Rectal smooth muscle tissue (tissue), 1 donor: ENCODE measurements at regions not wholly inside any gene's neighbourhood (a gene's known extent, or its start where the extent isn't known, plus 50 kb on each side); places are given as distances from the start of the nearest gene placed in this dataset.

Experiments used
- H3K27ac ChIP-seq: one replicate; pipeline ENCODE4 v1.7.0; 2013; ENCODE audit warnings: low read depth, low read length, inconsistent platforms
- H3K27me3 ChIP-seq: one replicate; pipeline ENCODE4 v1.7.0; 2013; ENCODE audit warnings: low read length; ENCODE audit not compliant: control insufficient read depth, insufficient read depth
- H3K36me3 ChIP-seq: one replicate; pipeline ENCODE4 v1.7.0; 2013; ENCODE audit warnings: low read length; ENCODE audit not compliant: control insufficient read depth, insufficient read depth
- H3K4me1 ChIP-seq: one replicate; pipeline ENCODE4 v1.7.0; 2013; ENCODE audit warnings: low read length; ENCODE audit not compliant: control insufficient read depth, insufficient read depth
- H3K4me3 ChIP-seq: one replicate; pipeline ENCODE4 v1.7.0; 2013; ENCODE audit warnings: low read length
- H3K9ac ChIP-seq: one replicate; pipeline ENCODE4 v1.7.0; 2013; ENCODE audit warnings: low read length

- no peak overlapping the region for H3K4me3 ChIP-seq
- no peaks in the 10 kb centered on the region for H3K36me3 ChIP-seq
- no peak overlapping the region for H3K9ac ChIP-seq
- no peak overlapping the region for H3K27ac ChIP-seq
- H3K4me1 ChIP-seq: peaks cover 13% of the 10 kb centered on the region
- no peaks in the 10 kb centered on the region for H3K27me3 ChIP-seq
Measured at GRCh38 chr6:22083119-22083518, 213.7 kb downstream of the PRL start.

- Histone ChIP-seq H3K4me3 (no peak overlapping the region), H3K4me1 (no peaks in the 10 kb centered on the region), H3K27me3 (no peaks in the 10 kb centered on the region), H3K27ac (no peak overlapping the region), H3K36me3 (no peaks in the 10 kb centered on the region), H3K9ac (no peak overlapping the region)
Measured at GRCh38 chr6:22087960-22088706, 208.7 kb downstream of the PRL start.

- Histone ChIP-seq H3K9ac (no peak overlapping the region), H3K27me3 (no peaks in the 10 kb centered on the region), H3K36me3 (no peaks in the 10 kb centered on the region), H3K4me3 (no peak overlapping the region), H3K27ac (no peak overlapping the region), H3K4me1 (no peaks in the 10 kb centered on the region)
Measured at GRCh38 chr6:22091424-22091948, 205.3 kb downstream of the PRL start.

GRCh38 chr6:22095836-22096235 lies 201.0 kb downstream of the PRL start:
- Histone ChIP-seq H3K36me3 (no peaks in the 10 kb centered on the region), H3K4me1 (no peaks in the 10 kb centered on the region), H3K9ac (no peak overlapping the region), H3K27me3 (no peaks in the 10 kb centered on the region), H3K27ac (no peak overlapping the region), H3K4me3 (no peak overlapping the region)

- Histone ChIP-seq H3K36me3 (no peaks in the 10 kb centered on the region), H3K9ac (no peak overlapping the region), H3K4me3 (no peak overlapping the region), H3K4me1 (no peaks in the 10 kb centered on the region), H3K27me3 (no peaks in the 10 kb centered on the region), H3K27ac (no peak overlapping the region)
Measured at GRCh38 chr6:22098601-22099031, 198.2 kb downstream of the PRL start.

GRCh38 chr6:22099231-22099630 lies 197.6 kb downstream of the PRL start:
- Histone ChIP-seq H3K4me3 (no peak overlapping the region), H3K4me1 (no peaks in the 10 kb centered on the region), H3K27me3 (no peaks in the 10 kb centered on the region), H3K9ac (no peak overlapping the region), H3K27ac (no peak overlapping the region), H3K36me3 (no peaks in the 10 kb centered on the region)

GRCh38 chr6:22099923-22100322 lies 196.9 kb downstream of the PRL start:
- no peak overlapping the region for H3K27ac ChIP-seq
- H3K9ac ChIP-seq: no peak overlapping the region
- no peaks in the 10 kb centered on the region for H3K36me3 ChIP-seq
- H3K27me3 ChIP-seq: no peaks in the 10 kb centered on the region
- no peaks in the 10 kb centered on the region for H3K4me1 ChIP-seq
- no peak overlapping the region for H3K4me3 ChIP-seq

GRCh38 chr6:22101163-22101562 lies 195.7 kb downstream of the PRL start:
- Histone ChIP-seq H3K36me3 (no peaks in the 10 kb centered on the region), H3K4me1 (no peaks in the 10 kb centered on the region), H3K9ac (no peak overlapping the region), H3K4me3 (no peak overlapping the region), H3K27me3 (no peaks in the 10 kb centered on the region), H3K27ac (no peak overlapping the region)

- H3K36me3 ChIP-seq: no peaks in the 10 kb centered on the region
- no peaks in the 10 kb centered on the region for H3K27me3 ChIP-seq
- no peak overlapping the region for H3K9ac ChIP-seq
- H3K4me3 ChIP-seq: no peak overlapping the region
- no peak overlapping the region for H3K27ac ChIP-seq
- no peaks in the 10 kb centered on the region for H3K4me1 ChIP-seq
Measured at GRCh38 chr6:22102671-22103070, 194.2 kb downstream of the PRL start.

- H3K27ac ChIP-seq: no peak overlapping the region
- no peak overlapping the region for H3K9ac ChIP-seq
- no peak overlapping the region for H3K4me3 ChIP-seq
- H3K36me3 ChIP-seq: no peaks in the 10 kb centered on the region
- H3K27me3 ChIP-seq: no peaks in the 10 kb centered on the region
- no peaks in the 10 kb centered on the region for H3K4me1 ChIP-seq
Measured at GRCh38 chr6:22106451-22106850, 190.4 kb downstream of the PRL start.

GRCh38 chr6:22106961-22107360 lies 189.9 kb downstream of the PRL start:
- no peaks in the 10 kb centered on the region for H3K36me3 ChIP-seq
- H3K27me3 ChIP-seq: no peaks in the 10 kb centered on the region
- no peaks in the 10 kb centered on the region for H3K4me1 ChIP-seq
- H3K27ac ChIP-seq: no peak overlapping the region
- no peak overlapping the region for H3K9ac ChIP-seq
- no peak overlapping the region for H3K4me3 ChIP-seq

GRCh38 chr6:22108199-22108598 lies 188.6 kb downstream of the PRL start:
- Histone ChIP-seq H3K4me1 (no peaks in the 10 kb centered on the region), H3K27me3 (no peaks in the 10 kb centered on the region), H3K27ac (no peak overlapping the region), H3K36me3 (no peaks in the 10 kb centered on the region), H3K4me3 (no peak overlapping the region), H3K9ac (no peak overlapping the region)

- Histone ChIP-seq H3K4me1 (no peaks in the 10 kb centered on the region), H3K4me3 (no peak overlapping the region)
Measured at GRCh38 chr6:22110061-22110460, 186.8 kb downstream of the PRL start.

More at GRCh38 chr6:22110061-22110460, 186.8 kb downstream of the PRL start:
- Histone ChIP-seq H3K36me3 (no peaks in the 10 kb centered on the region), H3K27me3 (no peaks in the 10 kb centered on the region), H3K27ac (no peak overlapping the region), H3K9ac (no peak overlapping the region)
